Gastroesophageal sphincter (tissue), 3 donors: ENCODE measurements at regions not wholly inside any gene's neighbourhood (a gene's known extent, or its start where the extent isn't known, plus 50 kb on each side); places are given as distances from the start of the nearest gene placed in this dataset.

ENCODE experiments used
- EP300 ChIP-seq: sonication (generic); formaldehyde crosslinking; IDR thresholded peaks from one replicate; pipeline ENCODE4 v1.6.1; 2017; ENCODE audit warnings: antibody characterized with exemption, mild to moderate bottlenecking
- POLR2A ChIP-seq, 2 donors: fragments of 450-650 bp; IDR thresholded peaks; one replicate each; pipeline ENCODE4 v1.6.1; 2017; ENCODE audit warnings: antibody characterized with exemption in 2 of 2, mild to moderate bottlenecking in 2 of 2, moderate library complexity in 1 of 2
- TF ChIP-seq, protein P1 (sequence below), 4 experiments: fragments of 200-600 bp in 2 of 4; fragments of 450-650 bp in 2 of 4; sonication (generic) in 1 of 4; IDR thresholded peaks; one replicate each; pipeline ENCODE4 v1.5.1; 2017 to 2019; ENCODE audit warnings: antibody characterized with exemption in 4 of 4, mild to moderate bottlenecking in 2 of 4, moderate library complexity in 2 of 4

DNA sequence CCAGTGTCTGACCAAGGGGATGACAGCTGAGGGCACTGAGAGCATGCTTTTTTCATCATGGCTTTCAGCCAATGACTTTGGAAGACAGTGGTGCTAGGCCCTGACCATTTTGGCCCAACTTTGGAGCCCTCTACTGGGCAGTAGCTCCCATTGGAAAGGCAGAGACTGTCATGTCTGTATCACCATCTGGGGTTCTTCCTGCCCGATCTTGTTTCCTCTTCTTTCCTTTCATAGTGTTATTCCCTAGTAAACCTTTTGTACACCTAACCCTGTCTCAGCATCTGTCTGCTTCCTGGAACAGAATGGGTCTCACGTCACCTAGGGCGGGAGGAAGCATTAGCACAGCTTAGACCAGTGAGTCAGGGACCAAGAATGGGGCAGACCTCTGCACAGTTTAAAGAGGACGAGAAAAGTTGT lies 97.4 kb upstream of the MAST4 start:
- TF ChIP-seq, protein P1, sequence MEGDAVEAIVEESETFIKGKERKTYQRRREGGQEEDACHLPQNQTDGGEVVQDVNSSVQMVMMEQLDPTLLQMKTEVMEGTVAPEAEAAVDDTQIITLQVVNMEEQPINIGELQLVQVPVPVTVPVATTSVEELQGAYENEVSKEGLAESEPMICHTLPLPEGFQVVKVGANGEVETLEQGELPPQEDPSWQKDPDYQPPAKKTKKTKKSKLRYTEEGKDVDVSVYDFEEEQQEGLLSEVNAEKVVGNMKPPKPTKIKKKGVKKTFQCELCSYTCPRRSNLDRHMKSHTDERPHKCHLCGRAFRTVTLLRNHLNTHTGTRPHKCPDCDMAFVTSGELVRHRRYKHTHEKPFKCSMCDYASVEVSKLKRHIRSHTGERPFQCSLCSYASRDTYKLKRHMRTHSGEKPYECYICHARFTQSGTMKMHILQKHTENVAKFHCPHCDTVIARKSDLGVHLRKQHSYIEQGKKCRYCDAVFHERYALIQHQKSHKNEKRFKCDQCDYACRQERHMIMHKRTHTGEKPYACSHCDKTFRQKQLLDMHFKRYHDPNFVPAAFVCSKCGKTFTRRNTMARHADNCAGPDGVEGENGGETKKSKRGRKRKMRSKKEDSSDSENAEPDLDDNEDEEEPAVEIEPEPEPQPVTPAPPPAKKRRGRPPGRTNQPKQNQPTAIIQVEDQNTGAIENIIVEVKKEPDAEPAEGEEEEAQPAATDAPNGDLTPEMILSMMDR (IDR thresholded peaks at IDR 0.05), result no peak
- TF ChIP-seq POLR2A (IDR thresholded peaks at IDR 0.05), result no peak
- TF ChIP-seq EP300, result no peak
